C1 segment of cervical spinal cord (tissue), 14 donors: ENCODE measurements at regions not wholly inside any gene's neighbourhood (a gene's known extent, or its start where the extent isn't known, plus 50 kb on each side); places are given as distances from the start of the nearest gene placed in this dataset.
"Not testable (repeated sequence)": the region's sequence is repeated elsewhere in the genome, so short reads cannot be mapped to it uniquely, and the experiment has no call there.

Source experiments
- DNase-seq, 14 donors: peaks; one replicate each; lab custom pipeline; 2025; lab: John Stamatoyannopoulos, UW

- no peak for DNase-seq
Observed at GRCh38 chr4:167826281-167826680, 266.1 kb upstream of the ANXA10 start.

DNA sequence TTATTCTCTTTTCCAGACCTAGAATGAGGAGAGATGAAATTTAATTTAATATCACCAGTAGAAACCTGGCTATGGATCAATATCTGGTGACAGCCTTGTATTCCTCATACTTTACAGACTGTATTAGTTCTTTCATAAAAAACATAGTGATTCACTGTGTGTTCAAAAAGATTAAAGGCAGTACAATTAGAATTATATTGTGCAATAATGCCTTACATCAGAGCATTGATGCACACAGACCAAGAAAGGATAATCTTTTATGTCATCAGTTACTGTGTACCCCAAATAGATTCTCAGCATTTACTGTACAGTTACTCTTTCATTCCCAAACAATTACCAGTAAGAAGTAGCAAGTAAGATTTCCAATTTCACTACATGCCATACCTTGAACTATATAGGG is 260.5 kb upstream of the ANXA10 start:
- no peak for DNase-seq

DNA sequence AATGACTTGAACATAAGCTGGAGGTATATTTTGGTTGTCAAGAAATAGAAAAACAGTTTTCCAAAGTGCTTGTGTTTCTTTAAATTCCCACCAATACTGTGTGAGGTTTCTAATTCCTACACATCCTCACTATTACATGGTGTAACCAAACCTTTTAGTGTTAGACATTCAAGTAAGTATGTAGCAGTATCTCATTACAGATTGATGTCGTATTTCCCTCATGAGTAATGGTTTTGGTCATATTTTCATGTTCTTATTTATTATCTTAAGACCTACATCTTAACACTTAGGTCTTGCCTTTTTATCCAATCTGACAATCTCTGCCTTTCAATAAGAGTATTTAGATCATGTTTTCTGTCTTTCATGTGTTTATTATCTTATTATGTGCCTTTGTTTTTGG is 253.7 kb upstream of the ANXA10 start:
- DNase-seq: no peak

DNA sequence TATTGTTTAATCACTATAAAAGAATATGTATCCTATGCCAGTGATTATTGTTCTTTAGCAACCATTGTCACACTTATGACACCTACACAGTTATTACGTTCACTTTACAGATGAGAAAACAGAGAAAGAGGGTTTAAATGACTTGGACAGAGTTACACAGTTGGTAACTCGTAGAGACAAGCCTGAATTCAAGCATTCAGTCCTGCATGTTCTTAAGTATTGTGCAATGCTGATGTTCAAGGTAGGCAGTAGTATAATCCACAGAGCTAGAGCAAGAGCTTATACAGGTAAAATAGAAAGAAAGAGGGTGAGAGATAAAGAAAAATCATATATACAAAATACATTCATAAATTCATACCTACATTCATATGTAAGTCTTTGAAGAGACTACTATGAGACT is 249.8 kb upstream of the ANXA10 start:
- no peak for DNase-seq

GRCh38 chr4:167854881-167855280 is 237.5 kb upstream of the ANXA10 start:
- DNase-seq: no peak

GRCh38 chr4:167858127-167858526 is 234.2 kb upstream of the ANXA10 start:
- DNase-seq: not testable (repeated sequence)

DNA sequence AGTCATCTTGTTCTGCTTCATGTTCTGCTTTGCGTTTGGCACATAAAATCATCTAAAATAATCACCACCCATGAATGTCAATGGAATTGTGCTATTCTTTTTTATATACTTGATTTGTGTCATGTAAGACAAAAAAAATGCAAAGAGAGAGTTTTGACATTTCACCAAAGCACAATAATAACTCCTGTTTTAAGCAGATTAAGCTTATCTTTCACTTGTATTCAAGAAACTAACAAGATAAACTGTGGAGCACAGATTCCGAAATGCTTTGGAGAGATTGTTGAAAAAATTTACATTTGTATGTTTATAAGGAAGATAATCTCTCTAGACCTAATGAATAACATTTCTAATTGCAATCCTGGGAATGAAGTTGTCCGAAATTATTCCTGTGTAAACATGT is 225.1 kb upstream of the ANXA10 start:
- no peak for DNase-seq

DNA sequence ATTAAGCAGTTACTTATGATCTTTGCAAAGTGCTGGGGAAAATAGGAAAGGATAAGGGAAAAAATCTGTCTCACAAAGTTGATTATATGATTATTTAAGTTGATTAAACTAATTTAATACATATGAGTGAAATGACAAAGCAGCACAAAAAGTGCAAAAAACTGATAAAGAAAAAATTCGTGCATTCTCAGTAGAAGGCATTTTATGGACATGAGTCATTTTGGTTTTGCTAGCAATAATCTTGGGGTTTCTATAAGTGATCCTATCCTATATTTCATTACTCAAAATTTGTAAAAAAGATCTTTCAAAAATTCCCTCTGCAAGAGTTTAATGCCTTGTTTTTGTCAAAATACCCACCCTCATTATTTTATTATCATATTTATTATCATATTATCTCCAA is 224.2 kb upstream of the ANXA10 start:
- DNase-seq: no peak

- no peak for DNase-seq
Observed at GRCh38 chr4:167873496-167873895, 218.8 kb upstream of the ANXA10 start.

GRCh38 chr4:167876091-167876490 is 216.2 kb upstream of the ANXA10 start:
- not testable (repeated sequence) for DNase-seq

GRCh38 chr4:167877826-167878225 is 214.5 kb upstream of the ANXA10 start:
- DNase-seq: not testable (repeated sequence)

DNA sequence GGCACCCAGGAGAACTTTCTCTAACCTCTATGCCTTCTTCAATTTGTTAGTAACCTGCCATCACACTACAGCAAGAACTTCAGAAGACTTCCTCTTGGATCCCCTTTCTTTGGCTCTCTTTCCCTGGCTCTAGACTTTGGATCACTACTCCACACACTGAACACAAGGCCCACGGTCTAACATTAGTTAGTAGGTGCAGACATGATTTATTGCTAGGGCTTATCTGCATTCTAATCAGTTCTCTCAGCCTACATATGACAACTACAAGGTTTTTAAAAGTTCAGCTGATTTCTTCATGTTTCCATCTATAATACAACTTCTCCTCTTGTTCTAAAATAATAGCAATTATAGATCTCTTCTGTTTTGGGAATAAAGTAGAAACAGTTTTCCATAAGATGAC is 209.1 kb upstream of the ANXA10 start:
- no peak for DNase-seq

- no peak for DNase-seq
Observed at GRCh38 chr4:167885071-167885470, 207.3 kb upstream of the ANXA10 start.

GRCh38 chr4:167885872-167886271 is 206.5 kb upstream of the ANXA10 start:
- no peak for DNase-seq

DNA sequence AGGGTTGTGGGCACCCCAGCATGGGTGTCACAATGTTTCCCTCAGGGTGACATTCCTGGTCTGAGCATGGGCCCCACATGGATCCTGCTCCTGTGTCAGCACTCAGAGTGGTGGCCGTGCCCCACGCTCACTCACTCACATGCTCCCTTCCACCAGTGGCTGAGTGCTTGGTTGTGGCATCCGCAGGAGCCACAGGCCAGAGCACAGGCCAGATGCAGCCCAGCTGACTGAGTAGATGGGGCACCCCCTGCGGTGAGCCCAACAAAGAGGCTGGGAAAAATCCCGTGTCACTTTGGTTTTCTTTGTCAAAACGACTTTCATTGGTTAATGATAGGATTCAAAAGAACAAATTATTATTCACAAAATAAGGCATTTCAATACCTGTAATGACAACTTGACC is 204.6 kb upstream of the ANXA10 start:
- DNase-seq: no peak

DNA sequence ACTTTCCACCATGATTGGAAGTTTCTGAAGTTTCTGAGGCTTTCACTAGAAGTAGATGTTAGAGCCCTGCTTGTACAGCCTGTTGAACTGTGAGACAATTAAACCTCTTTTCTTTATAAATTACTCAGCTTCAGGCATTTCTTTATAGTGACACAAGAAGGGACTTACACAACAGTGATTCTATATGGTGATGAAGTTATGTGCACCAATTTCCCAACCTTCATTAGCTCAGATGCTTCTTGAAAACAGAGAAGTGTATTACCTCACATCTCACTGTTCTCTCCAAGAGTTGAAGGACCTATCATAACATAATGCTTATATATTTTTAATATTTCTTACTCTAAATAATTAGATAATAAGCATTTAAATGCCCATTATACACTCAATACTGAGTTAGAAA is 202.1 kb upstream of the ANXA10 start:
- DNase-seq: no peak

- DNase-seq: no peak
Observed at GRCh38 chr4:167893531-167893930, 198.8 kb upstream of the ANXA10 start.

- not testable (repeated sequence) for DNase-seq
Observed at GRCh38 chr4:167896260-167896659, 196.1 kb upstream of the ANXA10 start.

- DNase-seq: no peak
Observed at GRCh38 chr4:167897116-167897515, 195.2 kb upstream of the ANXA10 start.

- DNase-seq: no peak
Observed at GRCh38 chr4:167903291-167903721, 189.0 kb upstream of the ANXA10 start.

DNA sequence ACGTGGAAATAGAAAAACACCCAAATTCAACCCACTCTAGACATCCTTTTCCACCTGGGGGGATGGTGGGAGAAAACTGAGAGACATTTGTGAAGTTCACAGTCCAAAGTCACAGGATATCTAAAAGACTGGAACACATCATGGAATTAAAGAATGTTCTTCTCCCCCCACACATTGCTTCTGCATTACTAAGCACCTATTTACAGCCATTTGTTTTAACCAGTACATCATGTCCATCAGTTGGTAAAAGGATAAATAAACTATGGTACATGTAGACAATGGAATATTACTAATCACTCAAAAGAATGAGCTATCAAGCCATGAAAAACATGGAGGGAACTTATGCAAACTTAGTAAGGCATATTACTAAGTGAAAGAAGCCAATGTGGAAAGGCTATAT is 185.5 kb upstream of the ANXA10 start:
- DNase-seq: no peak

- no peak for DNase-seq
Observed at GRCh38 chr4:167908816-167909215, 183.5 kb upstream of the ANXA10 start.

GRCh38 chr4:167912535-167912934 is 179.8 kb upstream of the ANXA10 start:
- not testable (repeated sequence) for DNase-seq

DNA sequence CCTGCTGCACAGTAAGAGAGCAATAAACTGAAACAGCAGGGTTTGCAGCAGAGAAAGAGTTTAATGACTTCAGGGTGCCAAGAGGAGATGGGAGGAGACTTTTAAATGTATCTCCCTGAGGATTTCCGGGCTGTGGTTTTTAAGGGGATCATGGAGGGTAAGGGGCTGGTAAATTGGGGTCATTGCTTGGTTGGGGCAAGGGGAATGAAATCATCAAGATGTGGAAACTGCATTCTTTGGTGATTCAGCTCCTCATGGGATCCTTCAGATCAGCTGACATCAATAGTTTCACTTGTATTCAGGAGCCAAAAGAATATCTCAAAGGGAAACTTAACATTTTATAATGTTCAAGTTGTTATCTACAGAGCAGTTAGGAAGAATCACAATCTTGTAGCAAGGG is 174.3 kb upstream of the ANXA10 start:
- DNase-seq: no peak

- no peak for DNase-seq
Observed at GRCh38 chr4:167930166-167930565, 162.2 kb upstream of the ANXA10 start.
